OCI-LY3 (cell line): ENCODE measurements at regions not wholly inside any gene's neighbourhood (a gene's known extent, or its start where the extent isn't known, plus 50 kb on each side); places are given as distances from the start of the nearest gene placed in this dataset.

Experiments
- H2AFZ ChIP-seq: fragments of 200-600, 300-600 bp; shearing (Covaris generic); 2 replicates; pipeline ENCODE4 v1.6.0; 2014; ENCODE audit warnings: antibody characterized with exemption, low read depth, low read length
- H3K27ac ChIP-seq: fragments of 200-600, 300-600 bp; sonication (generic); 2 replicates; pipeline ENCODE4 v1.5.1; 2014; ENCODE audit warnings: mild to moderate bottlenecking, low read length, moderate library complexity, mixed read lengths
- H3K27me3 ChIP-seq: fragments of 200-600, 300-600 bp; sonication (generic); 2 replicates; pipeline ENCODE4 v1.6.1; 2014; ENCODE audit warnings: low read depth, low read length, mixed read lengths
- H3K36me3 ChIP-seq: fragments of 200-600, 300-600 bp; sonication (generic); replicated peaks from 2 replicates; pipeline ENCODE3; 2014; ENCODE audit warnings: low read depth, low read length, mixed read lengths
- H3K4me1 ChIP-seq: fragments of 300-600, 200-600 bp; sonication (generic); 2 replicates; pipeline ENCODE4 v1.6.1; 2014; ENCODE audit warnings: low read length, mixed read lengths
- H3K4me2 ChIP-seq: fragments of 200-600, 300-600 bp; sonication (generic); 2 replicates; pipeline ENCODE4 v1.6.1; 2014; ENCODE audit warnings: low read length, mixed read lengths
- H3K4me3 ChIP-seq: fragments of 300-600, 200-600 bp; sonication (generic); 2 replicates; pipeline ENCODE4 v1.5.1; 2014; ENCODE audit warnings: antibody characterized with exemption, mild to moderate bottlenecking, low read length, moderate library complexity
- H3K79me2 ChIP-seq: fragments of 300-600, 200-600 bp; shearing (Covaris generic); 2 replicates; pipeline ENCODE4 v1.6.1; 2014; ENCODE audit warnings: mild to moderate bottlenecking, low read length, mixed read lengths
- H3K9ac ChIP-seq: fragments of 300-600, 200-600 bp; shearing (Covaris generic); 2 replicates; pipeline ENCODE4 v1.6.0; 2014; ENCODE audit warnings: mild to moderate bottlenecking, low read length, moderate library complexity
- H3K9me3 ChIP-seq: fragments of 200-600, 300-600 bp; shearing (Covaris generic); 2 replicates; pipeline ENCODE4 v1.6.1; 2014; ENCODE audit warnings: low read length, mixed read lengths; ENCODE audit not compliant: insufficient read depth
- H4K20me1 ChIP-seq: fragments of 200-600, 300-600 bp; sonication (generic); 2 replicates; pipeline ENCODE4 v1.6.1; 2016; ENCODE audit warnings: low read length, mixed read lengths; ENCODE audit not compliant: insufficient read depth
- CTCF ChIP-seq: fragments of 200-600, 300-600 bp; sonication (generic); IDR thresholded peaks from 2 replicates; pipeline ENCODE4 v1.5.1; 2014; ENCODE audit warnings: antibody characterized with exemption, low read length, low read depth
- EZH2phosphoT487 ChIP-seq: fragments of 200-600 bp; shearing (Covaris generic); IDR thresholded peaks from 2 replicates; pipeline ENCODE4 v1.6.1; 2018; ENCODE audit warnings: antibody characterized with exemption, mixed run types, low read depth

- H2AFZ ChIP-seq, result no peak overlapping the region
- no peaks in the 10 kb centered on the region for H4K20me1 ChIP-seq
- H3K4me1 ChIP-seq, result no peaks in the 10 kb centered on the region
- H3K9me3 ChIP-seq, result no peaks in the 10 kb centered on the region
- no peaks in the 10 kb centered on the region for H3K79me2 ChIP-seq
- no peak overlapping the region for H3K4me3 ChIP-seq
- no peak overlapping the region for H3K27ac ChIP-seq
- no peaks in the 10 kb centered on the region for H3K36me3 ChIP-seq
- H3K4me2 ChIP-seq, result no peak overlapping the region
- no peak overlapping the region for H3K9ac ChIP-seq
- TF ChIP-seq CTCF, result no peak
- no peaks in the 10 kb centered on the region for H3K27me3 ChIP-seq
Measured at GRCh38 chr7:32415519-32415918, 74.7 kb downstream of the LSM5 start.

- no peak overlapping the region for H3K4me2 ChIP-seq
- H4K20me1 ChIP-seq, result no peaks in the 10 kb centered on the region
- no peaks in the 10 kb centered on the region for H3K79me2 ChIP-seq
- no peak overlapping the region for H3K4me3 ChIP-seq
- no peak overlapping the region for H3K27ac ChIP-seq
- no peaks in the 10 kb centered on the region for H3K36me3 ChIP-seq
- no peak overlapping the region for H3K9ac ChIP-seq
- no peak for TF ChIP-seq EZH2phosphoT487
- no peak for TF ChIP-seq CTCF
- no peaks in the 10 kb centered on the region for H3K27me3 ChIP-seq
- H2AFZ ChIP-seq, result no peak overlapping the region
- no peaks in the 10 kb centered on the region for H3K4me1 ChIP-seq
- no peaks in the 10 kb centered on the region for H3K9me3 ChIP-seq
Measured at GRCh38 chr7:32412471-32412870, 77.7 kb downstream of the LSM5 start.

- Histone ChIP-seq H3K9me3 (no peaks in the 10 kb centered on the region), H3K36me3 (no peaks in the 10 kb centered on the region), H3K9ac (no peak overlapping the region), H3K4me2 (no peak overlapping the region), H3K4me3 (no peak overlapping the region), H3K27me3 (no peaks in the 10 kb centered on the region), H3K27ac (no peak overlapping the region), H2AFZ (no peak overlapping the region), H4K20me1 (no peaks in the 10 kb centered on the region), H3K4me1 (no peaks in the 10 kb centered on the region), H3K79me2 (no peaks in the 10 kb centered on the region)
- TF ChIP-seq CTCF (no peak), EZH2phosphoT487 (no peak)
Measured at GRCh38 chr7:32410545-32410944, 79.6 kb downstream of the LSM5 start.

- TF ChIP-seq CTCF, result no peak
- TF ChIP-seq EZH2phosphoT487, result no peak
- Histone ChIP-seq H3K4me2 (no peak overlapping the region), H2AFZ (no peak overlapping the region), H3K27ac (no peak overlapping the region), H3K4me3 (no peak overlapping the region), H3K4me1 (no peaks in the 10 kb centered on the region), H3K27me3 (no peaks in the 10 kb centered on the region), H3K36me3 (no peaks in the 10 kb centered on the region), H3K79me2 (no peaks in the 10 kb centered on the region), H4K20me1 (no peaks in the 10 kb centered on the region), H3K9me3 (no peaks in the 10 kb centered on the region), H3K9ac (no peak overlapping the region)
Measured at GRCh38 chr7:32406386-32406785, 83.8 kb downstream of the LSM5 start.
